OCI-LY1 (cell line): ENCODE measurements at regions not wholly inside any gene's neighbourhood (a gene's known extent, or its start where the extent isn't known, plus 50 kb on each side); places are given as distances from the start of the nearest gene placed in this dataset.

Experiments
- H2AFZ ChIP-seq: fragments of 200-600 bp; sonication (generic), shearing (Covaris generic); 2 replicates; pipeline ENCODE4 v1.6.0; 2014; ENCODE audit warnings: antibody characterized with exemption, mild to moderate bottlenecking, low read length
- H3F3A ChIP-seq: fragments of 200-600 bp; sonication (generic), shearing (Covaris generic); 2 replicates; pipeline ENCODE4 v1.6.0; 2014; ENCODE audit warnings: mild to moderate bottlenecking, antibody characterized with exemption, low read length, moderate library complexity; ENCODE audit not compliant: insufficient read depth
- H3K27ac ChIP-seq: fragments of 200-600 bp; sonication (generic); 2 replicates; pipeline ENCODE4 v1.5.1; 2014; ENCODE audit warnings: low read length, mixed run types, mild to moderate bottlenecking, low read depth; ENCODE audit not compliant: poor library complexity, severe bottlenecking
- H3K27me3 ChIP-seq: fragments of 200-600 bp; sonication (generic); 2 replicates; pipeline ENCODE4 v1.6.0; 2014; ENCODE audit warnings: antibody characterized with exemption, mild to moderate bottlenecking, low read length, moderate library complexity; ENCODE audit not compliant: insufficient read depth
- H3K36me3 ChIP-seq: fragments of 200-600 bp; sonication (generic); 2 replicates; pipeline ENCODE4 v1.6.1; 2014; ENCODE audit warnings: mild to moderate bottlenecking, antibody characterized with exemption, low read length, moderate library complexity, mixed read lengths; ENCODE audit not compliant: insufficient read depth
- H3K4me1 ChIP-seq: fragments of 200-600 bp; sonication (generic); 2 replicates; pipeline ENCODE4 v1.5.1; 2014; ENCODE audit warnings: mild to moderate bottlenecking, low read length, moderate library complexity; ENCODE audit not compliant: insufficient read depth, severe bottlenecking
- H3K4me2 ChIP-seq: fragments of 200-600 bp; sonication (generic), shearing (Covaris generic); 2 replicates; pipeline ENCODE4 v1.6.1; 2014; ENCODE audit warnings: low read length
- H3K4me3 ChIP-seq: fragments of 200-600 bp; sonication (generic); 2 replicates; pipeline ENCODE4 v1.5.1; 2014; ENCODE audit warnings: low read length, low read depth, mild to moderate bottlenecking, mixed read lengths; ENCODE audit not compliant: poor library complexity, severe bottlenecking
- H3K79me2 ChIP-seq: fragments of 200-600 bp; shearing (Covaris generic); 2 replicates; pipeline ENCODE4 v1.6.1; 2016; ENCODE audit warnings: mixed run types, low read length, mixed read lengths; ENCODE audit not compliant: insufficient read depth
- H3K9ac ChIP-seq: fragments of 200-600 bp; sonication (generic), shearing (Covaris generic); 2 replicates; pipeline ENCODE4 v1.6.1; 2014; ENCODE audit warnings: mild to moderate bottlenecking, low read length, mixed read lengths
- H3K9me2 ChIP-seq: fragments of 200-600 bp; sonication (generic), shearing (Covaris generic); 2 replicates; pipeline ENCODE4 v1.6.1; 2014; ENCODE audit warnings: low read depth, mild to moderate bottlenecking, low read length, mixed read lengths
- H3K9me3 ChIP-seq: fragments of 200-600 bp; shearing (Covaris generic); 2 replicates; pipeline ENCODE4 v1.6.1; 2014; ENCODE audit warnings: low read length, mixed read lengths
- H4K20me1 ChIP-seq: fragments of 200-600 bp; sonication (generic), shearing (Covaris generic); 2 replicates; pipeline ENCODE4 v1.6.0; 2016; ENCODE audit warnings: mild to moderate bottlenecking, low read length; ENCODE audit not compliant: insufficient read depth
- CTCF ChIP-seq: fragments of 200-600 bp; sonication (generic), shearing (Covaris generic); IDR thresholded peaks from 2 replicates; pipeline ENCODE4 v1.5.1; 2017; ENCODE audit warnings: mild to moderate bottlenecking, antibody characterized with exemption, low read length, moderate library complexity, mixed read lengths
- EZH2 ChIP-seq: fragments of 200-600 bp; sonication (generic), shearing (Covaris generic); IDR thresholded peaks from 2 replicates; pipeline ENCODE4 v1.8.0; 2017; ENCODE audit warnings: borderline replicate concordance, mixed run types, mild to moderate bottlenecking, antibody characterized with exemption, low read length, moderate library complexity, mixed read lengths

- H2AFZ ChIP-seq: no peak overlapping the region
- TF ChIP-seq EZH2 (no peak), CTCF (no peak)
- H3K27me3 ChIP-seq: no peaks in the 10 kb centered on the region
- no peak overlapping the region for H3K4me3 ChIP-seq
- H3F3A ChIP-seq: no peaks in the 10 kb centered on the region
- no peak overlapping the region for H3K27ac ChIP-seq
- no peaks in the 10 kb centered on the region for H4K20me1 ChIP-seq
- H3K9me3 ChIP-seq: no peaks in the 10 kb centered on the region
- H3K9ac ChIP-seq: no peak overlapping the region
- no peaks in the 10 kb centered on the region for H3K9me2 ChIP-seq
- no peaks in the 10 kb centered on the region for H3K79me2 ChIP-seq
- H3K36me3 ChIP-seq: no peaks in the 10 kb centered on the region
- H3K4me2 ChIP-seq: no peak overlapping the region
- no peaks in the 10 kb centered on the region for H3K4me1 ChIP-seq
Observed at GRCh38 chr6:93825950-93826349, 406.6 kb upstream of the EPHA7 start.

GRCh38 chr6:93823489-93823888 lies 404.1 kb upstream of the EPHA7 start:
- Histone ChIP-seq H3K9me3 (no peaks in the 10 kb centered on the region), H3K27ac (no peak overlapping the region), H3K4me3 (no peak overlapping the region), H3K4me1 (no peaks in the 10 kb centered on the region), H4K20me1 (no peaks in the 10 kb centered on the region), H3K36me3 (no peaks in the 10 kb centered on the region), H3K9me2 (no peaks in the 10 kb centered on the region), H3K27me3 (no peaks in the 10 kb centered on the region), H3K9ac (no peak overlapping the region), H3K4me2 (no peak overlapping the region), H3K79me2 (no peaks in the 10 kb centered on the region), H2AFZ (no peak overlapping the region), H3F3A (no peaks in the 10 kb centered on the region)
- TF ChIP-seq CTCF (no peak), EZH2 (no peak)

GRCh38 chr6:93822434-93823265 lies 403.3 kb upstream of the EPHA7 start:
- no peaks in the 10 kb centered on the region for H3K9me2 ChIP-seq
- H3K9me3 ChIP-seq: no peaks in the 10 kb centered on the region
- TF ChIP-seq CTCF: no peak
- no peak overlapping the region for H3K4me3 ChIP-seq
- H3K27me3 ChIP-seq: no peaks in the 10 kb centered on the region
- no peak overlapping the region for H3K4me2 ChIP-seq
- no peak overlapping the region for H3K9ac ChIP-seq
- H3K27ac ChIP-seq: no peak overlapping the region
- no peak overlapping the region for H2AFZ ChIP-seq
- no peaks in the 10 kb centered on the region for H3K79me2 ChIP-seq
- H3K36me3 ChIP-seq: no peaks in the 10 kb centered on the region
- H3F3A ChIP-seq: no peaks in the 10 kb centered on the region
- H4K20me1 ChIP-seq: no peaks in the 10 kb centered on the region
- no peaks in the 10 kb centered on the region for H3K4me1 ChIP-seq
